ENCODE measurements at regions not wholly inside any gene's neighbourhood (a gene's known extent, or its start where the extent isn't known, plus 50 kb on each side); places are given as distances from the start of the nearest gene placed in this dataset.

DNA sequence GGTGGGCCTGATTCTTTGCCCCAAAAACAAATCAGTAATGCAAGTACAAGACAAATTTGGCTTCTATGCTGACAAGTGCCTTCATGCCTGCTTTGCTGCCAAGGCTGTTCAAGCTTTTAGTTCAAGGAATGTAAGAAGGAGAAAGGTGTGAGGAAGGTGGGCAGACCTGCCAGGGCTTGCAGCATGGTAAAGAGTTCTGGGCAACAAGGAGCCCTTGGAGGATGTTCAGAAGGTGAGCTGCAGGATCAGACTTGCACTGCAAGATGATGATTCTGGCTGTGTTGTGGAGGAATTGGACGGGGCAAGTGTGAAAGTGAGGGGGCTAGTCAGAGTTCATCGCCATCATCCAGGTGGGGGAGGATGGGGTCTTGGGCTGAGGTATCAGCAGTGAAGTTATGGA, 167.9 kb downstream of the NUAK1 start:
- TF ChIP-seq, protein P1, sequence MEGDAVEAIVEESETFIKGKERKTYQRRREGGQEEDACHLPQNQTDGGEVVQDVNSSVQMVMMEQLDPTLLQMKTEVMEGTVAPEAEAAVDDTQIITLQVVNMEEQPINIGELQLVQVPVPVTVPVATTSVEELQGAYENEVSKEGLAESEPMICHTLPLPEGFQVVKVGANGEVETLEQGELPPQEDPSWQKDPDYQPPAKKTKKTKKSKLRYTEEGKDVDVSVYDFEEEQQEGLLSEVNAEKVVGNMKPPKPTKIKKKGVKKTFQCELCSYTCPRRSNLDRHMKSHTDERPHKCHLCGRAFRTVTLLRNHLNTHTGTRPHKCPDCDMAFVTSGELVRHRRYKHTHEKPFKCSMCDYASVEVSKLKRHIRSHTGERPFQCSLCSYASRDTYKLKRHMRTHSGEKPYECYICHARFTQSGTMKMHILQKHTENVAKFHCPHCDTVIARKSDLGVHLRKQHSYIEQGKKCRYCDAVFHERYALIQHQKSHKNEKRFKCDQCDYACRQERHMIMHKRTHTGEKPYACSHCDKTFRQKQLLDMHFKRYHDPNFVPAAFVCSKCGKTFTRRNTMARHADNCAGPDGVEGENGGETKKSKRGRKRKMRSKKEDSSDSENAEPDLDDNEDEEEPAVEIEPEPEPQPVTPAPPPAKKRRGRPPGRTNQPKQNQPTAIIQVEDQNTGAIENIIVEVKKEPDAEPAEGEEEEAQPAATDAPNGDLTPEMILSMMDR (IDR thresholded peaks at IDR 0.05; ENCODE audit: borderline replicate concordance, extremely low read depth, insufficient read depth) = no peak
- FAIRE-seq (no peak), DNase-seq (no peak)
- intact Hi-C loops (cut with DNase I) = no loop called here
- no peak overlapping the region for H3K27ac ChIP-seq (ENCODE audit: low read depth in 2 of 2, low read length in 2 of 2)
- no peaks in the 10 kb centered on the region for H3K9me3 ChIP-seq (ENCODE audit: control insufficient read depth in 2 of 3, insufficient read depth in 1 of 3, low read length in 3 of 3)
- no peaks in the 10 kb centered on the region for H3K36me3 ChIP-seq (ENCODE audit: control insufficient read depth in 2 of 3, insufficient read depth in 3 of 3, low read length in 3 of 3)
- no peaks in the 10 kb centered on the region for H3K27me3 ChIP-seq (ENCODE audit: control insufficient read depth, insufficient read depth, low read length)
- no peak overlapping the region for H3K4me3 ChIP-seq (ENCODE audit: low read length in 3 of 3)
- H3K9ac ChIP-seq (ENCODE audit: low read length in 3 of 3) = no peak overlapping the region
- no peaks in the 10 kb centered on the region for H3K4me1 ChIP-seq (ENCODE audit: control insufficient read depth in 2 of 3, insufficient read depth in 2 of 3, low read depth in 1 of 3, low read length in 3 of 3)

DNA sequence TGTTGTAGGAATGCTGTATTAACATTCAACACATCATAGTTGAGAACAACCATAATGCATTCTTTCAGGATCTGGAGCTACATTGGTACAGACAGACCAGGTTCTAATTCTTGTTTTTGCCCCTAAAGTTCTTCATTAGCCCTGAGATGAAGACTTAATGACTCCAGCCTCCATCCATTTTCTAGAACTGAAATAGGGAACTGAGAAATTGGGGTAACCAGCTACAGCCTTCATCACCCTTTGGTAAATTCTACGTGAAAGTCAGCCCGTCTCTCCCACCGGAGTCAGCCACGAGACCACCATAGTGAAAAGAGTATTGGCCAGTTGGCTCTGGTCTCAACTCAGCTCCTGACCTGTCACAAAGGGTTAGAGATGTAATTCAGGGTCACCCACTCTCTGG, 164.0 kb downstream of the NUAK1 start:
- TF ChIP-seq, protein P1 (IDR thresholded peaks at IDR 0.05; ENCODE audit: borderline replicate concordance, extremely low read depth, insufficient read depth) = no peak
- FAIRE-seq = no peak

DNA sequence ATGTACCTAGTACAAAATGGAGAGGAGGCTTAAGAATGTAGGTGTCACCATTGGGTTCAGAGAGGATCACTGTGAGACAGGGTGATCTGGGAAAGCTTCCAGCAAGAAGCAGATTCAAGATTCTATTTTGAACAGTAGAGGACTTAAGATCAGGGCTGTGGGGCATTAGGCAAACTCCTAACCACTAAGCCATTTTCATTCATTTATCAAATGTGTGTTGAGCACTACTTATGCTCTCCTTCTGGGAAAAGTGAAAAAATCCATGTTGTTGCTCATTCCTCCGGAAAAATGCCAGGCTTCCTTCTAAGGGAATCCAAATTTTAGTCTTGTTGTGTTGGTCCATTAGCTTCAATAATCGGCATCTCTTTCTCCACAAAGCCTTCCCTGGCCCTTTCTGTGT, 163.4 kb downstream of the NUAK1 start:
- Histone ChIP-seq H3K4me1 (ENCODE audit: control insufficient read depth in 2 of 3, insufficient read depth in 2 of 3, low read depth in 1 of 3, low read length in 3 of 3) (no peaks in the 10 kb centered on the region), H3K27ac (ENCODE audit: low read depth in 2 of 2, low read length in 2 of 2) (no peak overlapping the region), H3K27me3 (ENCODE audit: control insufficient read depth, insufficient read depth, low read length) (no peaks in the 10 kb centered on the region), H3K4me3 (ENCODE audit: low read length in 3 of 3) (no peak overlapping the region), H3K36me3 (ENCODE audit: control insufficient read depth in 2 of 3, insufficient read depth in 3 of 3, low read length in 3 of 3) (no peaks in the 10 kb centered on the region), H3K9me3 (ENCODE audit: control insufficient read depth in 2 of 3, insufficient read depth in 1 of 3, low read length in 3 of 3) (no peaks in the 10 kb centered on the region), H3K9ac (ENCODE audit: low read length in 3 of 3) (no peak overlapping the region)
- TF ChIP-seq, protein P1 (IDR thresholded peaks at IDR 0.05; ENCODE audit: borderline replicate concordance, extremely low read depth, insufficient read depth) = no peak
- intact Hi-C loops (cut with DNase I) = no loop called here
- no peak for FAIRE-seq
- DNase-seq = no peak

More for the DNA sequence above, 164.0 kb downstream of the NUAK1 start:
- no peaks in the 10 kb centered on the region for H3K9me3 ChIP-seq (ENCODE audit: control insufficient read depth in 2 of 3, insufficient read depth in 1 of 3, low read length in 3 of 3)
- no peak overlapping the region for H3K4me3 ChIP-seq (ENCODE audit: low read length in 3 of 3)
- H3K4me1 ChIP-seq (ENCODE audit: control insufficient read depth in 2 of 3, insufficient read depth in 2 of 3, low read depth in 1 of 3, low read length in 3 of 3) = no peaks in the 10 kb centered on the region
- H3K27me3 ChIP-seq (ENCODE audit: control insufficient read depth, insufficient read depth, low read length) = no peaks in the 10 kb centered on the region
- H3K36me3 ChIP-seq (ENCODE audit: control insufficient read depth in 2 of 3, insufficient read depth in 3 of 3, low read length in 3 of 3) = no peaks in the 10 kb centered on the region
- no peak overlapping the region for H3K9ac ChIP-seq (ENCODE audit: low read length in 3 of 3)
- intact Hi-C loops (cut with DNase I) = no loop called here
- H3K27ac ChIP-seq (ENCODE audit: low read depth in 2 of 2, low read length in 2 of 2) = no peak overlapping the region
- no peak for DNase-seq

DNA sequence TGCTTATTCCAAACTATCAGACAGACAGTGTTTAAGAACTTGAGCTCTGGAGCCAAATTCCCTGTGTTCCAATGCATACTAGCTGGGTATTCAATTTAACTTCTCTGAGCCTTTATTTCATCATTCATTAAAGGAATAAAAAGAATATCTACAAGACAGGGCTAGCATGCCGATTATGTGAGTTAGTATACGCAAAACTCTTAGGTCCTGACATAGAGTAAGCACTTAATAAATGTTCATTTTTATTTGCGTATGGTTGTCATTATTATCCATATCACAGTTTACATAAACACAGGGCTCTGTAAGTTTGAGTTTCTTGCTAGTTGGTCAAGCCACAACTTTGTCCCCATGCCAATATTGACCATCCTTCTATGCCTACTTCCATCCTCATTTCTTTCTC, 161.5 kb downstream of the NUAK1 start:
- DNase-seq (no peak), FAIRE-seq (no peak)
- Histone ChIP-seq H3K4me3 (ENCODE audit: low read length in 3 of 3) (no peak overlapping the region), H3K9me3 (ENCODE audit: control insufficient read depth in 2 of 3, insufficient read depth in 1 of 3, low read length in 3 of 3) (no peaks in the 10 kb centered on the region), H3K4me1 (ENCODE audit: control insufficient read depth in 2 of 3, insufficient read depth in 2 of 3, low read depth in 1 of 3, low read length in 3 of 3) (peaks cover 0 to under 1% (median 0%) of the 10 kb centered on the region in 3 donors), H3K27ac (ENCODE audit: low read depth in 2 of 2, low read length in 2 of 2) (no peak overlapping the region), H3K36me3 (ENCODE audit: control insufficient read depth in 2 of 3, insufficient read depth in 3 of 3, low read length in 3 of 3) (no peaks in the 10 kb centered on the region), H3K27me3 (ENCODE audit: control insufficient read depth, insufficient read depth, low read length) (no peaks in the 10 kb centered on the region), H3K9ac (ENCODE audit: low read length in 3 of 3) (no peak overlapping the region)
- TF ChIP-seq, protein P1 (IDR thresholded peaks at IDR 0.05; ENCODE audit: borderline replicate concordance, extremely low read depth, insufficient read depth) = no peak
- intact Hi-C loops (cut with DNase I) = no loop called here

Measured in kidney (tissue), 13 donors.